NCI-H2196 (cell line): ENCODE measurements at regions not wholly inside any gene's neighbourhood (a gene's known extent, or its start where the extent isn't known, plus 50 kb on each side); places are given as distances from the start of the nearest gene placed in this dataset.

Experiments
- DNase-seq: peaks from one replicate; lab custom pipeline; 2025; ENCODE audit not compliant: unreplicated experiment; lab: John Stamatoyannopoulos, UW

DNA sequence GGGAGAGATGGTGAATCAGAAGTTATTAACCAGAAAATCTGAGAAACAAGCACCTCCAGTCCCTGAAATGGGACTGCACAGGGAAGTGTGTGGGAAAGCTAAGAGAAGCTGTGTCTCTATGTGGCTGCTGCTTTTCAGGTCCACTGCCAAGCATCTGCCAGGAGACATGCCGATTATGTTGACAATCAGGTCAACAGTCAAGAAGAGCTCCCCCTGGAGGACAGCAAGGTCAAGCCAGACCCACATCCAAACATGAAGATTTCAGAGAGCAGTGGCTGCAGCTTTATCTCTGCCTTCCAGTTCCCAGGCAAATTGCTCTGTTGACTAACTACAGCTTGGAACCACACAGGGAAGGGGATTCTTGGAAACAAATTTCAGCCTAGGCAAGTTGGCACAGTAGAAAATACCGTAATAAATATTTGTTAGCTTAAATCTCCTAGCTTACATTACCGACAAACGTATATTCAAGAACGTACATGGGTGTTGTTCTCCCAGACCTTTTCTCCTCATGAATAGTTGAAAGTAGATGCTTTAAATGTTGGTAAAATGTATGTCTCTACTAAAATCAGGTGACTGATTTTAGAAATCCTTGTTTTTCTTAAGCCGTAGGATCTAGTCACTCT is 394.5 kb upstream of the RARB start:
- DNase-seq, result no peak

DNA sequence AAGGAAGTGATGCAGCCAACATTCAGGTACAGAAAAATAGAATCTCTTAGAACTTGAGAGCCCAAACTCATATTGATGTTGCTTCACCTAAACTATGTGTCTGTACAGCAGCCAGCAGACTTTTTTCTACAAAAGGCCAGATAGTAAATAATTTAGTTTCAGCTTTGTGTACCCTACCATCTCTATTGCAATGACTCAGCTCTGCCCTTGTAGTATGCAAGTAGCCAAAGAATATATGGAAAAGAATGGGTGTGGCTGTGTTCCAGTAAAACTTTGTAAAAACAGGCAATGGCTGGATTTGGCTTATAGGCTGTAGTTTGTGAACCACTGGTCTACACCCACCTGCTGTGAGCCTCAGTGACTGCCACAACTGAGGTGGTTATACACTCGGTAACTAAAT is 392.5 kb upstream of the RARB start:
- DNase-seq, result no peak

GRCh38 chr3:25036633-25037032 is 391.4 kb upstream of the RARB start:
- no peak for DNase-seq

DNA sequence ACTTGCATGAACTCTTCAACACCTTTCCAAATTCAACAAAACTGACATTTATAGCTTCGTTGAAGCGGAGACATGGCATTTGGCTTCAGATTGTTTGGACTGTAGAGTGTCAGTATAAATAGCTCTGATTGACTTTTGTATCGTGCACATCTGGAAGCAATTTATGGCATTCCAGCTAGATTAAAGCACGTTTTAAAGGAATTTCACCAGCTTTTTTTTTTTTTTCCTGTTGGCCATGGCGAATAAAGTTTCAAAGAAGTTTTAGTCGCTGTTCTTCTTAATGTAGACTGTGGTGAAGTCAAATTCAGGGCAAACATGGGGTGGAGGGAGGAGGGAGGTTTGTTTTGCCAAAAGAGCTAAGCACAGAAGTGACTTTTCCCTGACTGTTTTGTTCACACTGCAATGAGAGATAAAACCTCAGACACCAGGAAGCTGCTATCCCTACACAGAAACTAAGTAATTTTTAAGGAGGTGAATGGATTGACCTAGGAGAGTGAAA is 391.0 kb upstream of the RARB start:
- DNase-seq, result no peak

DNA sequence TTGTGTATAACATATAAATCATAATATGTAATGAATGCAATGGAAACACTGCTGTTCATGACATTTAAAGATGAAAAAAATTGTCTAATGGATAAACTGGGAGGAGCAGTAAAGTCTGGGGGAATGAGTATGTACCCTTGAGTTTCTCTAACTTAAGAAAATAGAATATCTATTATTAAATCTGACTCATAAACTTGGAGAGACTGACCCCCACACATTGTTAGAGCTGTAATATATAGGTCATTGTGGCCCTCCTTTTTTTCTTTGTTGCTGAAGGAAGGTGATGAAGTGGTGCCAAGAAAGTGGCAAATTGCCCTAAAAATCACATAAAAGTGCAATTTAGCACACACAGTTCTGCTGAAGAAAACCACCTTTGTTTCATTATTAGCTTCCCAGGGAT is 389.8 kb upstream of the RARB start:
- no peak for DNase-seq

- DNase-seq, result no peak
These were observed 389.1 kb upstream of the RARB start for GRCh38 chr3:25038922-25039321.

GRCh38 chr3:25040748-25041147 is 387.3 kb upstream of the RARB start:
- no peak for DNase-seq

GRCh38 chr3:25041871-25042584 is 386.0 kb upstream of the RARB start:
- DNase-seq, result no peak

DNA sequence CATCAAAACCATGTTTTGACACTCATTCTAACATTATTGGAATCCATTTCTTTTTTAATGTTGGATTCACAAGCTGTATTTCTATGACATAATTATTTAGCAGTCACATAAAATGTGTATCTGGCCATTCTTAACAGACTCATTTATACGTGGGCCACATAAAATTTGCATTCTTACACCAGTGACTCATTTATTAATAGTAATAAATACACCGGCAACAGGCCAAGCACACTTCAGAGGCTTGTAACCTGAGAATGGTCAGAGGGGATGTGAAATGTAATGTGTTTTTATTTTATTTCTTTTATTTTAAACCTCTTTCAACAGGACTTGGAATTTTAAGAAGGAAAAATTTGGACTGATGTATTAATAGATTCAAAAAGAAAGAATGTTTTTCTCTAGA is 384.9 kb upstream of the RARB start:
- no peak for DNase-seq

DNA sequence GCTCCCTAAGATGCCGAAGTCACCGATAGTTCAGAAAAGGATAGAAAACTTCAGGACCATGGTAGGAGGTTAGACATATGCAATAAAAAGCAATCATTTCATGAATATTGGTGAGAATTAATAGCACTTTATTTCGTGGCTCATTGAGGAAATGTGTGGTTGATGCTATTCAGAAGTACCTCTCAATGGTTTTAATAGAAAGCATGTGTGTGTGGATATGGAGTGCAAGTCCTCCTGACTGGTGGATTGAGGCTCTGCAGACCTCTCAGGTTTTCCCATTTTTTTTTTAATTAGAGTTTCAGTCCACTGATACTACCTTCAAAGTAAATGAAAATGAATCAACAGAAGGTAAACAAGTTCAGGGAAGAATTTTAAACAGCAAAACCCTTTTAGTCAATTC is 384.3 kb upstream of the RARB start:
- no peak for DNase-seq

DNA sequence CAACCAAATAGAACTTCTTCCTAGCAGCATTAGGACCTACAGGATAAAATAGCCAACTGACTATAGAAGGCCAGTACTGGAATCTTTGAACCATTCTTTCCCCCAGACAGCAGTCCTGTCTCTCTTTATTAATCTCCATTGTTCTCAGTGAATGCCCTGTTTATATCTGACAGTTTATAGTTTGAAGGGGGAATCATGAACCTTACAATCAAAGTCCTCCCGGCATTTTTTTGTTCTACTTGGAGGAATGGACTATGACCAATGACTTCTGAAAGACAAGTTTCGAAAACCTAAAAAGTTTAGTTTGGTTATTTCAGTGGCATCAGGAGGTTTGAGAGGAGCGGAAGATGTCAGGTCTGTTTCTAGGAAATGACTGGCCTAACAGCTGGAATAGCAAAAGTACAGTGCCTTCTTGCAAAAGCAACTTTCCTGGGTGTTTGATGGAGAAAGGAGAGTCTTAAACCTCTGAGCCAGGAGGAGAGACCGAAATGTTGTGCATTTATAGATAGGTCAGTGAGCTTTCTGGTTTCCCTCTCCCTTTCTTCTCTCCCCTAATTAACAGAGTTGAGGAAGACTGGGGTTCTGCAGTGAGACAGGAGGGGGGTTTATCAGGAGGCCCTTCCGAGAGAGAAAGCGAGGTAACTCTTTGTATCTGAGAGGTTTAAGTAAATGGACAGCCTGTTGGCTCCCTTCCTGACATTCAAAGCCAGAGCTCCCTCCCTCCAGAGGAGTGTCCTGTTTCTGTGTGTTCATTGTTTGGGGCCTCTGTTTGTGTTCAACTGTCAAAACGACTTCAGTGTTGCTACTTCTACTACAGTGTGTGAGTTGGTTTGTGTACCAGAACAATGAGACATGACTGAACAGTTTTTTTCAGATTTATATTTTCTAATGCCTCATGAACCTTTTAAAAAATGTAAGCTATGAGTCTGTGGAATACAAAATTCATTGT is 383.0 kb upstream of the RARB start:
- no peak for DNase-seq

- no peak for DNase-seq
These were observed 380.9 kb upstream of the RARB start for GRCh38 chr3:25046911-25047771.

DNA sequence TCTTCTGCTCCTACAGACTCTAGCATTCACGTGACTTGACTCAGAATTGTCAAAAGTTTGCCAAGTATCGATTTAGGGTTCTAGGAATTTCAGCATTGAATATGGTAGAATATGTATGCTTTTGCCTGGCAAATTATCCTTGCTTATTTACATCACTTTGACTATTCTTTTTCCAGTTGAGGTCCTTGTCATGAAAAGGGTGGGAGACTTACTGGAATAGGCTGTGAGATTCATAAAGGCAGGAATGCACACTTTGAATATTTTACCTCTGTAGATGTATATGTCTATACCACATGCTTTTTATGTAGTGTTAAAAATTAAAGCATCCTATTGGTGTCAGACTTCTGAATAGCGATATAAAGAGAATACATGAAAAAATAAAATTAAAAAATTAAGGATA is 378.8 kb upstream of the RARB start:
- DNase-seq, result no peak

GRCh38 chr3:25053360-25053759 is 374.7 kb upstream of the RARB start:
- no peak for DNase-seq

DNA sequence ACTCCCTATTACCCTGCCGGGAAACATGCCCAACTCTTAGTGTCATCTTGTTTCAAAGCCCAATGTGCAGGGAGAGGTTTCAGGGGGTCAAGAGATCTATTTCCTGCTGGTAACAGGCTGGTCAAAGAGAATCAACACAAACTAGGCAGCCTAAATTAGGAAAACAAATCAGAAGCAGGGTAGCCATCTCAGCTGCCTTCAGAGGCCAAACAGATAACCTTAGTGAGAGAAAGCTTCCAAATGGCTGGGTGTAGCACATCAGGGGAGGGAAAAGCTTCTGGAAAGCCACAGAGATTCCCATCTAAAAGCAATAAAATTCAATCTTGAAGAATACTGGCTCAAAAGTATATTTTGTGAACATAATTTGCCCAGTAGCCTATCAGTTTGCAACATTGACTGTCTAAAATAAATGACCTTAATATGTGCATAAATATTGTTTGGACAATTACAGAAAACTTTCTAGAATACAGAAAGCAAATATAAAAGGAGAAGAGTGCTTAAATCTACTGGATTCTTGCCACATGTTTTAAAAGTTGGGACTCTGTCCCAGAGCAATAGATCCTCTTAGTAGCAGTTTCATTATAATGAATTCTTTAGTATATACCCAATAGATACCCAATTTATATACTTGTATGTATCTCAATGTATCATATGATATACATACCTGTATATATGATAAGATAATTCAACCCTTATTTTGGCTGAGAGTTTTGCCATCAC is 371.9 kb upstream of the RARB start:
- no peak for DNase-seq

- DNase-seq, result no peak
These were observed 371.2 kb upstream of the RARB start for GRCh38 chr3:25056803-25057351.

DNA sequence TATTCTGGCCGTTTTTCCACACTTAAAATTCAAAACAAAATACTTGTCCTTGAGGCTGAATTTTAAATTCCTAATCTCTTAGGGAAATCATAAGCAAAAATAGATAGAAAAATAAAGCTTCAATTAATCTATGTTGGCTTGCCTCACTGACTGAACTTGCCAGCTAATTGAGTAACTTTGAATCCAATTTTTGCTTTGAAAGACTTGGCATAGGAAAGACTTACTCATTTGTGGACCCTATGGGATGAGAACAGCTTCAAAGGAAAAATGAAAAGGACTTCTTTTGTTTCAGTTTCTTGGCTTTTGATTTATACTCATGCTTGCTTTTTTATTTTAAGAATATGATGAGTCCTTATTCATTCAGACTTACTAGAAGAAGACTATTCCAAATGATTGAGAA is 370.7 kb upstream of the RARB start:
- DNase-seq, result no peak

- DNase-seq, result no peak
These were observed 363.4 kb upstream of the RARB start for GRCh38 chr3:25064681-25065080.

- DNase-seq, result no peak
These were observed 358.1 kb upstream of the RARB start for GRCh38 chr3:25069970-25070369.

DNA sequence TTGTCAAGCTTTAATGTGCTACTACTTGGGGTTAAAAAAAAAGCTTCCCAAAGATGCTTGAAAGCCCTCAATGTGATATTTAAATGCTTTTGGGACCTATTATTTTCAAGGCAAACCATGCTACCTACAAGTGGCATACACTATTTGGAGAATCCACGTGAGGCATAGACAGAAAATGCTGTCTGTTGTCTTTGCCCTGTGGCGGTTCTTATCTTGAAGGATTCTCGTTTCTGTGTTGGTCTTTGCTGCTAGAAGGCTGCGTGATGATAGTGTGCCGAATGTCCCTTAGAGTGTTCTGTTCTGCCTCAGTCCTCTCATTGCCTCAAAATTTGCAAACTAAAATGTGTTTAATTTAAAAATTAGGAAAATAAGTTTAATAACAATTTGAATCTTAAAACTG is 356.2 kb upstream of the RARB start:
- DNase-seq, result no peak
